GM19467 (cell line): ENCODE measurements at regions not wholly inside any gene's neighbourhood (a gene's known extent, or its start where the extent isn't known, plus 50 kb on each side); places are given as distances from the start of the nearest gene placed in this dataset.

Experiments
- ATAC-seq: cut with Tn5 transposase; IDR thresholded peaks from one replicate; pipeline ENCODE4 v1.9.1; 2021; ENCODE audit warnings: mild to moderate bottlenecking, moderate library complexity; ENCODE audit not compliant: unreplicated experiment

DNA sequence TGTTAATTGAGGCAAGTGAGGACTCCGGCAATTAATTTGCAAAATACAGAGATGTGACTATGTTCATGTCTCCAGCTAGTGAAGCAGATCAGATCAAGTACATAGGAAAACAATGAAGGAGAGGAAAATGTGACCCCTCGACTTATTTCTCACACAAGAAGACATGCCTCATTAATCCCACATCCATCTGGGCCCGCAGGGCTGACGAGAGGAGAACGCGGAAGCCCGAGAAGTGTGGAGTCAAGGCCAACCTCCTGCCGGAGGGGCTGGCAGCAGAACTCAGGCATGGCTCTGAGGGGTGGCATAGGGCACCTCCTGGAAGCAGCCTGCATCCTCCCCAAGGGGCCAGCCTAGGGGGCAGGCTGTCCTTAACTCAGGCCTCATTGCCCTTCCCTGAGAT, 54.4 kb downstream of the ZNF503 start:
- ATAC-seq, result no peak

DNA sequence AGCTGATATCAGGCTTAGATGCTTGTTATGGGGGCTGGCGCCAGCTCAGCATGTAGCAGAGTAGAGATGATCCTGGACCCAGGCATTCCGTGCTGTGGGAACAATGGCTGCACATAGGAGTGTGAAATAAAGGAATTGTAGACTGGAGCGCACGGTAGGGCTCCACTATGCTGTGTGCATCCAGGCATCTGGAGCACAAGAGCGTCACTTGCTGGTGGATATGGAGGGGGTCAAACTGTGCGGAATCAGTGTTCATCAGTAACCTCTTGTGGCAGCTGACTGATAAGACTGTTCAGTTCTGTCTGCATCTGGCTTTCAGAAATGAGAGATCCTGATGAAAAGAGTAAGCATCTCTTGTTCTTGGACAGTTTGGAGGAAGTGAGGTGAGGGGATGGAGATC, 55.8 kb downstream of the ZNF503 start:
- no peak for ATAC-seq

DNA sequence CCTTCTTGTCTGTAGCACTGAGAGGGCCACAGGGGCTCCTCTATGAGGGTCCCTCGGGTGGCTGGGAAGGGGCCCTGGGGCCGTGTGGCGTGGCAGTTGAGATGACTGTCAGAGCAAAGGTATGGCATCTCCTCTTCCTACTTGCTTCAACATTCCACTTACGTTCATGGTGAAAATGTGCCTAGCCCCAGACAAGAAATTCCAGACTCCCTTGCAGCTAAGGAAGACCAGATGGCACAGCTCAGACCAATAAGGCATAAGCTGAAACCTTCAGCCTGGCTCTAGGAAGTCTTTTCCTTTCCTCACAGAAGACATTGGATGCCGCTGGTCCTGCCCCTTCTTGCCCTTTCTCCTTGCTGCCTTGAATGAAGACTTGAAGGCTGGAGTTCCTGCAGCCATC, 57.4 kb downstream of the ZNF503 start:
- ATAC-seq, result no peak

DNA sequence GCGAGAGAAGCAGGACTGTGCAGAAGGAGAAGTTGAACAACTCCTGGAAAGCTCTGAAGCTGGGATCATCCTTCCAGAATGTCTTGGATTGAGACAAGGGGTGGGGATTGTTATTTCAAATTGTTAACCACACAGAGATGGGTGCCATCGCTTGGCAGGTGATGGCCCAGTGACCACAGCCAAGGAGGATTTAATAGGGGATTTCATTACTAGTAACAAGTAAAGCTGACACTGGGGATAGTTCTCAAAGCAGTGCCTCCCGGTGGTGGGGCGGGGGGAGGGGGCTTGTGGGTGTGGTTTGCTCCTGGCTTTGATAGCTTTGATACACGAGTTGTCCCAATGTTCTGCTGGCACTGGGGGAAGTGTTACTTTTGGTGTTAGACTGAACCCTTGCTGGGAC, 59.2 kb downstream of the ZNF503 start:
- ATAC-seq, result no peak

DNA sequence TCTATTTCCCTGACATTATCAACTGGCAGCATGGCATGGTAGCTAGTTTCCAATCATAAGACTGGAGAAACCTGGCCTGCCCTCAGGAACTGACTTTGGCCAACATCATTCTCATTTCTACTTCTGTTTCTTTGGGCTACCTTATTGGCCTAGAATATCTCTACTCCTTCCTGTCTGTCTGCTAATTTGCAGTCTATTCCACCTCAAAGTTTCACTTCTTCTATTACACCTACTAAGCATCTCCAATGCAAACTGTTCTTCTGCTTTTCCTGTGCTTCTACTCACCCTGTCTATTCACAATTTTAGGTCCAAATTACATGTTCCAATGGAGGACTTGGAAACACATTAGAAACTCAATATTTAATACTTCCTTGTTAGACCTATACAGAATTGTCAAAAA, 65.6 kb downstream of the ZNF503 start:
- ATAC-seq, result peak; percentile 80

DNA sequence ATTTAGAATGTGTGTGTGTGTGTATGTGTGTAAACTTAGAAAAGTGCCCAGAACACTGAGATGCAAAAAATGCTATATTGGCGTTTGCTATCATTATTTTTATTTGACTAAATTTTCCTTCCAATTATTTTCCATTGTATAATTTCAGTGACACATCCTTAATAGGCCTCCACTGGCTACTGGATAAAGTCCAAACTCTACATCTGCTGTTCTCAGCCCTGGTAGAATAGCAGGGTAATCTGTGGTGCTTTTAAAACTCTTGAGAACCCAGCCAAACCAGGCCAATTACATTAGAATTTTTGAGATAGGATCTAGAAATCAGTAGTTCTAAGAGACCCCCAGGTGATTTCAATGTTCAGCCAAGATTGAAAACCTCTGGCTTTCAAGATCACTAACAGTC, 66.4 kb downstream of the ZNF503 start:
- ATAC-seq, result no peak

DNA sequence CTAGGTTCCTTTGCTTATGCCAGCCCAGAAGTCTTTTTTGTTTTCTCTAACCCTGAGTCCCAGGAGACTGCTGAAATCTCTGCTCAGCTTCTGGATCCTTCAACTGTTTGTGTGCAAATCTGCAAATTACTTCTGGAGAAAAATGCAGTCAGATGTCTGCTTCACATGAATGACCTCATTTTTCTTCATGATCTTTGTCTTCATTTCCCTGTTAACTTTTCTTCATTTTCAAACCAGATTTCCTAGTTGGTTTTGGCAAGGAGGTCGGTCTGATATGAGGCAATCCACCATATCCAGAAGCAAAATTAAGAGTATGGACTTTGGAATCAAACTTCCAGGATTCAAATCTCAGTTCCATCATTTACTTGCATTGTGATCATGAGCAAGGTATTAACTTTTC, 66.8 kb downstream of the ZNF503 start:
- ATAC-seq, result no peak

DNA sequence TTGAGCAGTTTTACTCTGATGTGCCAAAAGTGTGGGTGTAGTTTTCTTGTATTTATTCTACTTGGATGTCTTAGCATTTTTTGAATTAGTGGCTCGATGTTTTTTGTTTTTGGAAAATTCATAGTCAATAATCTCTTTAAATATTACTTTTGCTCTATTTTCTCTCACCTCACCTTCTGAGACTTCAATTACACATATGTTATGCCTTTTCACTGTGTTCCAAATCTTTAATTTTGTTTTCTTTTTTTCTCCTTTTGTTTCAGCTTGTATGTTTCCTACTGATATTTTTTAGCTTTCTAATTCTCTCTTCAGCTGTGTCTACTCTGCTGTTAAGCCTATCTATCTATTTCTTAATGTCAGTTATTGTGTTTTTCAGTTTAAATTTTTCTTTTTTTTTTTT, 69.5 kb downstream of the ZNF503 start:
- no peak for ATAC-seq

DNA sequence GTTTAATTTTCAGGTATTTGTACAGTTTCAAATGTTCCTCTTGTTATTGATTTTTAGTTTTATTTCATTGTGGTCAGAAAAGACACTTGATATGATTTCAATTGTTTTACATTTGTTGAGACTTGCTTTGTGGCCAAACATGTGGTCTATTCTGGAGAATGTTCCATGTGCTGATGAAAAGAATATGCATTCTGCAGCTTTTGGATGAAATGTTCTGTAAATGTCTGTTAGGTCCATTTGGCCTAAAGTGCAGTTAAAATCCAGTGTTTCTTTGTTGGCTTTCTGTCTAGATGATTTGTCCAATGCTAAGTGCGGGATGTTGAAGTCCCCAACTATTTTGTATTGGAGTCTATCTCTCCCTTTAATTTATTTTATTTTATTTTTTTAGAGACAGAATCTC, 70.5 kb downstream of the ZNF503 start:
- no peak for ATAC-seq

DNA sequence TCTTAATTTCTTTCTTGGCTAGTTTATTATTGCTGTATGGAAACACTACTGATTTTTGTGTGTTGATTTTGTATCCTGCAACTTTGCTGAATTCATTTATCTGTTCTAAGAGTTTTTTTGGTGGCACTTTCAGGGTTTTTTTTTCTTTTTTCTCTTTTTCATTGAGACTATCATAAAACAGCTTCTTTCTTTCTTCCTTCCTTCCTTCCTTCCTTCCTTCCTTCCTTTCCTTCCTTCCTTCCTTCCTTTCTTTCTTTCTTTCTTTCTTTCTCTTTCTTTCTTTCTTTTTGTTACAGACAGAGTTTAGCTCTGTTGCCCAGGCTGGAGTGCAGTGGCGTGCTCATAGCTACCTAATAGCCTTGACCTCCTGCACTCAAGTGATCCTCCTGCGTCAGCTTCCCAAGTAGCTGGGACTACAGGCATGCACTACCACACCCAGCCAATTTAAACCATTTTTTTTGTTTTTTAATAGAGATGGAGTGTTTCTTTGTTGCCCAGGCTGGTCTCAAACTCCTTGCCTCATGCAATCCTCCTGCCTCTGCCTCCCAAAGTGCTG, 72.3 kb downstream of the ZNF503 start:
- no peak for ATAC-seq

DNA sequence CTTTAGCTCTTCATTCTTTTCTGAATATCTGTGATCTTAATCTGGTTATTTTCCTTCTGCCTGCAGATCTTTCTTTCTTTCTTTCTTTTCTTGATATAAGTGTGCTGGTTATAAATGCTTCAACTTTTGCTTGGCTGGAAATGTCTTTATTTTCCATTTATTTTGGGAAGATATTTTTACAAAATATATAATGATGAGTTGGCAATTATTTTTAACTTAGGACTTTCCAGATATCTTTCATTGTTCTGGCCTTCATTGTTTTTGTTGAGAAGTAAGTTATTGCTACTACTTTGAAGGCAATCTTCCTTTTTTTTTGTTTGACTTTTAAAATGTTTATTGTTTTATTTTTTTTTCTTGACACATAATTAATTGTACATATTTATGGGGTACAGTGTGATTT, 75.3 kb downstream of the ZNF503 start:
- ATAC-seq, result no peak

DNA sequence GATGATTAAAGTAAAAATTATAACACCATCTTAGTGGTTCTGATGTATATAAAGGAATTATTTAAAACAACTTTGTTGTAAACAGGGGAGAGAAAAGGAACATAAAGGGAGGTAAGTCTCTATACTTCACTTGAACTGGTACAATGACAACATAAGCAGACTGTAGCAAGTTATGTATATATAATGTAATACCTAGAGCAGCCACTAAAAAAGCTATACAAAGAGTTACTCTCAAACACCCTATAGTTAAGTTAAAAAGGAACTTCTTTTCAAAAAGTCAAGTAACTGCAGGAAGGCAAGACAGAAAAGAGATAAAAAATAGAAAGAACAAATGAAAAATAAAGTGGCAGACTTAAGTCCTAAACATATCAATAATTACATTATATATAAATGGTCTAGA, 82.3 kb downstream of the ZNF503 start:
- ATAC-seq, result no peak

DNA sequence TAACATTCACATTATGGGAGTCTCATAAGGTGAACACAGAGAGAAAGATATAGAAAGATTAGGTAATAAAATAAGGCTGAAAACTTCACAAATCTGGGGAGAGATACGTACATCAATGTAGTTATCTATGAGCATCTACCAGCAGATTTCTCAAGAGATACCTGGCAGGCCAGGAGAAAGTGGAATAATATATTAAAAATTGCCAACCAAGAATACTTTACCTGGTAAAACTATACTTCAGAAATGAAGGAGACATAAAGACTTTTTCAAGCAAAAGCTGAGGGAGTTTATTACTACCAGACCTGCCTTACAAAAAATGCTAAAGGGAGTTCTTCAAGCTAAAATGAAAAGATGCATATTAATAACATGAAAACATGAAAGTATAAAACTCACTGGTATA, 78.8 kb upstream of the COMTD1 start:
- no peak for ATAC-seq

DNA sequence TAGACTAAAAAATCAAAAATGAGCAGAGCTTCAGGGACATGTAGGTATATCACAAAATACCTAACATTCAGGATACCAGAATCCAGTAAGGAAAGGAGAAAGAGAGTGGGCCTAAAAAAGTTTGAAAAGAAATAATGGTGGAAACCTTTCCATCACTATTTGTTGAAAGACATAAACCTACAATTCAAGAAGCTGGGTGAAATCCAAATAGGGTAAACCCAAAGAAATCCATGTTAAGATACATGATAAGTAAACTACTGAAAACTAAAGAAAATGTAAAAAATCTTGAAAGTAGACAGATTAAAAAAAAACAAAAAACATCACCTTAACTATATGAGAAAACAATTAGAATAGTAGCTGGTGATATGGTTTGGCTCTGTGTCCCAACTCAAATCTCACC, 76.7 kb upstream of the COMTD1 start:
- ATAC-seq, result no peak

DNA sequence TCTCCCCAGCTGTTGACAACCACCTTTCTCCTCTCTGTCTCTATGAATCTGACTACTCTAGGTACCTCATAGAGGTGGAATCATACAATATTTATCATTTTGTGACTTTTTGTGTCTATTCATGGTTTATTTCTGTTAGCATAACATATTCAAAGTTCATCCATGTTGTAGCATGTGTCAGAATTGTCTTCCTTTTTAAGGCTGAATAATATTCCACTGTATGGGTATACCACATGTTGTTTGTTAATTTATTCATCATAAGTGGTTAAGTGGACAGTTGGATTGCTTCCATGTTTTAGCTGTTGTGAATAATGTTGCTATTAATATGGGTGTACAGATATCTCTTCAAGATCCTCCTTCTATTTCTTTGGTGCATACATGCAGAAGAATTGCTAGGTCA, 69.9 kb upstream of the COMTD1 start:
- no peak for ATAC-seq

DNA sequence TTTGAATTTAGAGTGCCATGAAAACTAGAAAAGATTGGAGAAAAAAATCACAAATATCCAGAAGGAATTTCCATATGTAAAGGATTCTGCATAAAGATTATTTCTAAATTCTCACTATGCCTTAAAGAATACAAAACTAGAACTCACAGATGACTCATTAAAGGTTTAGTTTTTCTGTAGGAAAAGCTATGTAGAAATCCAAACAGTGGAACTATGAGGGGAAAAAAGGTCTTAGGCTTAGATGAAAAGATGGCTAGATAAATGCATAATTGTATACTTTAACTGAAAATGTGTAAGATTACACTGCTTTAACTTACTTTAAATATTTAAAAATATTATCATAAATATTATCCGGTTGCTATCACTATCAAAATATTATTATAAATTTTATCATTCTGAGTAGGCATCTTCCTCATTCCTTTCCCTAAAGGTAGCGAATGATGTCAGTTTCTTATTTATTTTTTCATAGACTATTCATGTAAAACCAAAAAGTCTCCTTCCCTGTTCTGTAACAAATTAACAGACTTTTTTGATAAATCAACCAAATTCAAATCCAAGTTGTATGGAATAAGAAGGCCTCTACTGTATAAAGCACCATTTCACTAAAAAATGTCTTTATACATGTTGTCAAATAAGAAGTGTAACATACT, 69.1 kb upstream of the COMTD1 start:
- ATAC-seq, result no peak

DNA sequence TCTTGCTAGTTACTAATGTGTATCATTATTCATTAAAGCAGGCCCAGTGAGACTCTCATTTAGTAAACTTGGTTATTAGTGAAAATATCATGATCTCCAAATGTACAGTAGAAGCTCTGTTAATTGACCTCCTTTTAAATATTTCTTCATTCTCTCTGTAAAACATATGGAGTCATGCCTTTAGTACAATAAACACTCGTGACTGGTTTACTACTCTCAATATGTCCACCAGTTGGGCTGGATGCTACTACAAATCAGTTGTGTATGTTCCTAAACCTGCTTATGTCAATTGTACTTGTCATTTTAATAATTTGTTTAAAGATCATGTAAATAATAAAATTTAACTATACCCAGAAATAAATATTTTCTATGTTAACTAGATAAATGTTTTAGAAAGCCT, 68.6 kb upstream of the COMTD1 start:
- no peak for ATAC-seq

DNA sequence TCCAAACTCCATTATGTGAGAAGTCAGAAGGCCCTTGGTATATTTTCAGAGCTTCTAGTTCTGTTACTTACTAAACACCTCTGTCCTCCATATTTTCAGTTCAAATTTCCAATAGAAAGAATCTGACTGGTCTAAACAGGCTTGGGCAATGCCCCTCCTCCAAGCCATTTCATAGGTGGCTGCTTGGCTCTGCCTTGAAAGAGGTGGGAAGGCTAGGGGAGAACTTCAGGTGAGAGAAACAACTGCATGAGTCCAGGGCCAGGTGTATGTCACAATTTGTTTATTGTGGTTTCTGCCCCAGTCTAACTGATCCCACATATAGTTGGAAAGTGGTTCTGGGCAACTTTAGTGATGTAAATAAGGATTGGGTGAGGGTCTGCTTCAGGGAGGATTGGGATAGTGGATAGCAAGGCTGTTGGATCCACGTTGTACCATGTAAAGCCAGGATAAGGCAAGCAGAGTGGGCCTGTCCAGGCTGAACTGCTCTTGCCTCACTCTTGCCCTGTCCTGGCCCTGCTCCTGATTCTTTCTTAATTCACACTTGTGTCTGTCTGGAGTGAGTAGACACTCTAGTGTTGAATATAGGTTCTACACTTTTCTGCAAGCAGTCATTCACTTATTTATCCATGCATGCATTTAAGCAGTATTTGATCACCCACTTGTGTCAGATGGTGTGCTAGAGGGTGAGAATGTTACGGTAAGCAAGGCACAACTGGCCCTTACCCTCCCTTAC, 67.5 kb upstream of the COMTD1 start:
- ATAC-seq, result no peak

DNA sequence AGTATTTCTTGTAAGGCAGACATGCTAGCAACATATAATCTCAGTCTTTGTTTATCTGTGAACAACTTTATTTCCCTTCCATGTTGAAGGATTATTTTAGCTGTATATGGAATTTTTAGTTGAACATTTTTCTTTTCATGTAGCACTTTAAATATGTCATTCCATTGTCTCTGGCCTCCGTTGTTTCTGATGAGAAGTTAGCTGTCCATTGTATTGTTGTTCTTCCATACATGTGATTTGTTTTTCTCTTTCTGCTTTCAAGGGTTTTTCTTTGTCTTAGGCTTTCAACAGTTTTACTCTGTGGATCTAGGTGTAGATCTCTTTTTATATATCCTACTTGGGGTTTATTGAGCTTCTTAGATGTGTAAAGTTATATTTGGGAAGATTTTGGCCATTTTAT, 66.3 kb upstream of the COMTD1 start:
- ATAC-seq, result no peak

DNA sequence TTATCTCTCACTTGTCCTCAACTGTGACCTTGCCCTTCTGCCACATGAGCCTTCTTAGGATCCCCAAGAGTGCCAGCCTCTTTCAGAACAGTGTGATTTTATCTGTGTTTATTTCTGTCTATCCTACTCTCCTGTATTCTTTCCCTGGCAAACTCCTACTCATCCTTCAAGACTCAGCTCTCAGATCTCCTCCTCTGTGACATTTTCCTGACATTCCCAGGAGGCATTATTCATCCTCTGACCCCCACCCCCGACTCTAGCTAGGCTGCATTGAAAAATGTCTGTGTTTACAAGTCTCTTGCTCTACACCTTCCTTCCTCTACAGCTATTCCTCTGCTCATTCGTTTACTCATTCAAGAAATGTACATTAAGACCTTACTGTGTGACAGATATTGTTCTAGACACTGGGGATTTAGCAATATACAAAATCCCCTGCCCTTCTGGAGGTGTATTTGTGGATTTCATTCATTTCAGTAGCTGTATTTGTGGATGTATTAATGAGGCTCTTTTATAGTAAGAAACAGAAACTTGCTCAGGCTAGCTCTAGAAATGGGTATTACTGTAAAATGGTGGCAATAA, 61.4 kb upstream of the COMTD1 start:
- ATAC-seq, result no peak

DNA sequence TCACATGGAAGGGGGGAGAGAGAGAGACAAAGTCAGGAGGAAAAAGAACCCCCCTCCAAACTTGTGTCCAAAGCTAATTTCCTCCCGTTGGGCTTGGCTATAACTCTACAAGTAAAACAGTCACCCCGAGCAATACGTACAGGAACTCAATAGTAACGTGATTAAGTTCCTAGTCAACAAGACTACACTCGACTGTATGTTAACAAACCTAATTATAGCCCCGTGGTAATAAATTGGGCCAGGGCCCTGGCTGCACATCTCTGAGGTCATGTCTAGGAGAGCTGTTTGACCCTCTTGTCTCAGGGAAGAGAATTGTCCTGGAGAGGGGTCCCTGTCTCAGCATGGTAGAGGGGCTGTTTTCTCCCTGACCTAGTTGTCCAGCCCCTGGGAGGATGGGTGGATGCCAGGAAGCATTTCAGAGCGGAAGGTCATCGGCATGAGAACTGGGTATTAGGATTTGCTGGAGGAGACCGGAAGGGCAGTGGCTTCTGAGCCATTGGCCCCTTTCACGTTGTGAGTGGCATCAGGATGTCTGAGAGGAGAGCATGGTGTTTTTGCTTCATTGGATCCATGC, 60.2 kb upstream of the COMTD1 start:
- ATAC-seq, result no peak
